HCT116 (cell line): ENCODE measurements at regions not wholly inside any gene's neighbourhood (a gene's known extent, or its start where the extent isn't known, plus 50 kb on each side); places are given as distances from the start of the nearest gene placed in this dataset.

Source experiments
- ATAC-seq: fragments of 200-7000 bp; cut with Tn5 transposase; 2 replicates; pipeline ENCODE4 v1.9.1; 2020; ENCODE audit warnings: mild to moderate bottlenecking, moderate library complexity
- BruUV-seq: library from RNA; stranded (reverse); fragments of 400-500 nt; replicated peaks from 2 replicates; lab custom pipeline; 2021; lab: Mats Ljungman, UMichigan
- CTCF ChIA-PET: fragments of 300-600 bp; sonication (Branson Sonifier 250); formaldehyde crosslinking; loops from one replicate; lab custom pipeline; 2021; ENCODE audit warnings: antibody characterized with exemption; lab: Charles Lee
- POLR2A ChIA-PET: fragments of 300-600, 350-600 bp; sonication (Branson Sonifier 250); formaldehyde crosslinking; loops from one replicate; lab custom pipeline; 2021; ENCODE audit warnings: antibody characterized with exemption; lab: Charles Lee
- RAD21 ChIA-PET, 2 experiments: fragments of 300-600 bp; sonication (Branson Sonifier 250); formaldehyde crosslinking; loops; one replicate each; lab custom pipeline; 2023; ENCODE audit warnings: low total read pairs in 2 of 2; ENCODE audit not compliant: uncharacterized antibody in 2 of 2, unreplicated experiment in 2 of 2, low non-redundant PET in 1 of 2; lab: Charles Lee
- DNase-seq: peaks from one replicate; pipeline ENCODE4 v3.0.0-alpha.2; 2010; ENCODE audit warnings: low read depth, low spot score
- H2AFZ ChIP-seq: fragments of 200-600 bp; shearing (Covaris generic), sonication (generic); 2 replicates; pipeline ENCODE4 v1.6.1; 2017; ENCODE audit warnings: low read depth, mixed run types, mixed read lengths, antibody characterized with exemption, low read length; ENCODE audit not compliant: poor library complexity, severe bottlenecking
- H3K27ac ChIP-seq: 2 replicates; pipeline ENCODE4 v1.5.1; 2012; ENCODE audit warnings: low read depth, low read length
- H3K27me3 ChIP-seq: fragments of 200-600 bp; sonication (generic); 2 replicates; pipeline ENCODE4 v1.6.1; 2016; ENCODE audit warnings: mixed run types, low read length, mixed read lengths; ENCODE audit not compliant: insufficient read depth
- H3K36me3 ChIP-seq, 2 experiments: fragments of 200-500 bp in 1 of 2; fragments of 200-600 bp in 1 of 2; sonication (Bioruptor generic) in 1 of 2; sonication (generic) in 1 of 2; 2 replicates each; pipeline versions ENCODE4 v1.5.1 to v1.6.1; 2014 to 2016; ENCODE audit warnings: low read length in 2 of 2, inconsistent platforms in 1 of 2, mixed read lengths in 1 of 2, mixed run types in 1 of 2; ENCODE audit not compliant: insufficient read depth in 2 of 2, control insufficient read depth in 1 of 2
- H3K4me1 ChIP-seq, 2 experiments: fragments of 200-600 bp in 1 of 2; sonication (generic) in 1 of 2; 2 replicates each; pipeline versions ENCODE4 v1.5.1 to v1.6.1; 2012 to 2017; ENCODE audit warnings: low read length in 2 of 2, inconsistent platforms in 1 of 2, mild to moderate bottlenecking in 1 of 2, mixed read lengths in 1 of 2, mixed run types in 1 of 2, moderate library complexity in 1 of 2; ENCODE audit not compliant: insufficient read depth in 2 of 2, control insufficient read depth in 1 of 2
- H3K4me2 ChIP-seq: fragments of 200-600 bp; sonication (generic); 2 replicates; pipeline ENCODE4 v1.6.1; 2017; ENCODE audit warnings: mixed run types, low read length, mixed read lengths
- H3K4me3 ChIP-seq, 2 experiments: fragments of 200-600 bp in 1 of 2; sonication (generic) in 1 of 2; replicated peaks in 1 of 2; 2 replicates each; pipeline ENCODE4 v1.5.1; 2011 to 2016; ENCODE audit warnings: low read length in 2 of 2, control low read depth in 1 of 2, low read depth in 1 of 2, mild to moderate bottlenecking in 1 of 2, mixed read lengths in 1 of 2, mixed run types in 1 of 2
- H3K79me2 ChIP-seq: fragments of 200-600 bp; sonication (generic); 2 replicates; pipeline ENCODE4 v1.6.1; 2017; ENCODE audit warnings: mild to moderate bottlenecking, mixed run types, low read length, moderate library complexity, mixed read lengths; ENCODE audit not compliant: insufficient read depth
- H3K9ac ChIP-seq: fragments of 200-600 bp; sonication (generic); 2 replicates; pipeline ENCODE4 v1.6.1; 2016; ENCODE audit warnings: low read length, mixed read lengths
- H3K9me2 ChIP-seq: fragments of 200-600 bp; sonication (generic), shearing (Covaris generic); 2 replicates; pipeline ENCODE4 v1.6.1; 2017; ENCODE audit warnings: mixed run types, mild to moderate bottlenecking, moderate library complexity; ENCODE audit not compliant: insufficient read depth
- H3K9me3 ChIP-seq, 2 experiments: fragments of 200-500 bp in 1 of 2; fragments of 200-600 bp in 1 of 2; sonication (Bioruptor generic) in 1 of 2; sonication (generic) in 1 of 2; 2 replicates each; pipeline ENCODE4 v1.6.1; 2014 to 2017; ENCODE audit warnings: low read length in 2 of 2, mixed read lengths in 2 of 2, inconsistent platforms in 1 of 2, low read depth in 1 of 2, mild to moderate bottlenecking in 1 of 2, mixed run types in 1 of 2, moderate library complexity in 1 of 2; ENCODE audit not compliant: control insufficient read depth in 1 of 2, insufficient read depth in 1 of 2
- H4K20me1 ChIP-seq: fragments of 200-600 bp; sonication (generic), shearing (Covaris generic); 2 replicates; pipeline ENCODE4 v1.6.1; 2017; ENCODE audit warnings: mixed run types, mild to moderate bottlenecking, moderate library complexity; ENCODE audit not compliant: insufficient read depth
- ELF1 ChIP-seq: IDR thresholded peaks from 2 replicates; pipeline ENCODE4 v1.6.1; 2012; ENCODE audit warnings: low read depth, borderline replicate concordance
- EZH2 ChIP-seq: fragments of 200-600 bp; sonication (generic); IDR thresholded peaks from 2 replicates; pipeline ENCODE4 v1.6.1; 2017; ENCODE audit warnings: antibody characterized with exemption, mixed run types
- FOSL1 ChIP-seq: IDR thresholded peaks from 2 replicates; pipeline ENCODE4 v1.6.1; 2012; ENCODE audit warnings: low read depth
- RAD21 ChIP-seq: IDR thresholded peaks from 2 replicates; pipeline ENCODE4 v1.6.1; 2012; ENCODE audit warnings: low read depth, mild to moderate bottlenecking
- TCF7L2 ChIP-seq: IDR thresholded peaks from 2 replicates; pipeline ENCODE4 v1.7.0; 2011; ENCODE audit warnings: borderline replicate concordance, inconsistent platforms; ENCODE audit not compliant: insufficient read depth, insufficient read length; ENCODE audit errors: extremely low read depth
- intact Hi-C: fragments of 100-400 bp; cut with micrococcal nuclease; formaldehyde crosslinking; loops from 2 replicates; pipeline ENCODE4 v1.10.0; 2022

DNA sequence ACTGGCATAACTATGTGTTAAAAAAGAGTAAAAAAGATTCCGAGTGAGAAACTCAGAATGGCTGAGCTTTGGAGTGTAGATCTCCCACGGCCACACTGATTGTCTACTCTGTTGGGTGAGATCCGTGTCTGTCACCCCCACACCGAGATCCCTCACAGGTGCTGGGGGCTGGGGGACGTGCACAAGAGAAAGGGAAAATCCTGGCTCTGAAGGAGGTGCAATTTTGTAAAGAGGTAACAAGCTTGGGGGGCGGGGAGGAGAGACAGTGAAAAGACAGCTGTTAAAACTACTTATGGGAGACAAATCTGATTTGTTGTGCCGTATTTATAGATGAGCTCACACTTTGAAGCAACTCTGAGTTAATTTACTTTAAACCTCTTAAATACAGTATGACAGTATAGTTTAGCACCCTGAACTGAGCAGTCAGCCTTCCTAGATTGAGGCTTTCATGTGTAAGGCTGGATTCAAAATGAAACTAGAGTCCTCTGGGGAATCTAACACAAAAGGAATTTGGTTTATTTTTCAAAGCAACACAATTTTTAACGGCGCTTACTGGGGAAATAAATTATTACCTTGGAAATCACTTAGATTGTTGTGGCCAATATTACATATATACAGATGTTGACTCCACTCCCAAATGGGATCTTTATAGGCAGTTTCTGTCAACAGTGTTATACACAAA lies 167.4 kb upstream of the RGS6 start:
- intact Hi-C loops: no loop called here
- BruUV-seq: no TSS peak
- no peak overlapping the region for H3K27ac ChIP-seq
- no peaks in the 10 kb centered on the region for H3K36me3 ChIP-seq
- no peaks in the 10 kb centered on the region for H4K20me1 ChIP-seq
- DNase-seq (no peak), ATAC-seq (no peak)
- no peaks in the 10 kb centered on the region for H3K79me2 ChIP-seq
- peaks cover 0 to 4% of the 10 kb centered on the region in 2 experiments; a peak in 1 of 4 replicates for H3K9me3 ChIP-seq
- H3K4me3 ChIP-seq: no peak overlapping the region
- no peak for TF ChIP-seq RAD21
- H3K9ac ChIP-seq: no peak overlapping the region
- CTCF ChIA-PET: no interaction called here
- no peak overlapping the region for H3K4me2 ChIP-seq
- POLR2A ChIA-PET: no interaction called here
- H2AFZ ChIP-seq: no peak overlapping the region
- H3K27me3 ChIP-seq: no peaks in the 10 kb centered on the region
- H3K9me2 ChIP-seq: no peaks in the 10 kb centered on the region
- H3K4me1 ChIP-seq: no peaks in the 10 kb centered on the region
- RAD21 ChIA-PET: no interaction called here

DNA sequence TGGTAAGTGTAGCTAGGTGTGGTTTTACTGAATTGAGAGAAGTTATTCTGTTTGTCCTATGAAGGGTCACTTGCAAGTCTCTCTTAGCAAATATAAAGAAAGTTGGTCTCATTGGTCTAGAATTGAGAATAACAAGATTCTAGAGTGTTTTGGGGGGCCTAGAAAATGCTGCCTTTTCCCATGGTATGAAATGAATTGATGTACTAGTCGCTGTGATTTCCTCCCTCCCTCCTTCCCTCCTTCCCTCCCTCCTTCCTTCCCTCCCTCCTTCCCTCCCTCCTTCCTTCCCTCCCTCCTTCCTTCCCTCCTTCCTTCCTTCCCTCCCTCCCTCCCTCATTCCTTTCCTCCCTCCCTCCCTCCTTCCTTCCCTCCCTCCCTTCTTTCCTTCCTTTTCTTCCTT lies 166.7 kb upstream of the RGS6 start:
- BruUV-seq: no TSS peak
- TF ChIP-seq TCF7L2: no peak
- no peak for TF ChIP-seq ELF1
- no peak for TF ChIP-seq EZH2
- no peak for TF ChIP-seq FOSL1
- no peaks in the 10 kb centered on the region for H4K20me1 ChIP-seq
- no peaks in the 10 kb centered on the region for H3K79me2 ChIP-seq
- no peak overlapping the region for H3K9ac ChIP-seq
- no peak for ATAC-seq
- H3K9me2 ChIP-seq: no peaks in the 10 kb centered on the region
- peaks cover 0 to 4% of the 10 kb centered on the region in 2 experiments; a peak in 1 of 4 replicates for H3K9me3 ChIP-seq
- no peak overlapping the region for H2AFZ ChIP-seq
- intact Hi-C loops: no loop called here
- no peaks in the 10 kb centered on the region for H3K4me1 ChIP-seq
- H3K36me3 ChIP-seq: no peaks in the 10 kb centered on the region
- no peak overlapping the region for H3K4me3 ChIP-seq
- RAD21 ChIA-PET: no interaction called here
- DNase-seq: no peak
- no peaks in the 10 kb centered on the region for H3K27me3 ChIP-seq
- no peak overlapping the region for H3K27ac ChIP-seq
- CTCF ChIA-PET: no interaction called here
- POLR2A ChIA-PET: no interaction called here
- no peak overlapping the region for H3K4me2 ChIP-seq
